Stimulated activated naive CD8-positive, alpha-beta T cell treated with anti-CD3 and anti-CD28 coated beads, Interleukin-15, amount 100 ng/mL, for 72 hours (primary cell): ENCODE measurements at regions not wholly inside any gene's neighbourhood (a gene's known extent, or its start where the extent isn't known, plus 50 kb on each side); places are given as distances from the start of the nearest gene placed in this dataset.

Experiments
- ATAC-seq: fragments of 150-1000 bp; cut with Tn5 transposase; 2 replicates; pipeline ENCODE4 v1.10.0; 2021; ENCODE audit warnings: mild to moderate bottlenecking, moderate library complexity
- DNase-seq, 2 donors: peaks; one replicate each; pipeline ENCODE4 v3.0.0; 2021 to 2022
- H3K27ac Mint-ChIP-seq, 2 donors: one replicate each; pipeline ENCODE4 v1.8.0; 2022; ENCODE audit warnings: mild to moderate bottlenecking in 2 of 2, mixed read lengths in 2 of 2, moderate library complexity in 2 of 2
- H3K27me3 Mint-ChIP-seq: one replicate; pipeline ENCODE4 v1.8.0; 2022; ENCODE audit warnings: mixed read lengths
- H3K4me1 Mint-ChIP-seq: one replicate; pipeline ENCODE4 v1.8.0; 2022; ENCODE audit warnings: mild to moderate bottlenecking, mixed read lengths
- H3K4me3 Mint-ChIP-seq, 2 donors: one replicate each; pipeline ENCODE4 v1.8.0; 2022; ENCODE audit warnings: mild to moderate bottlenecking in 2 of 2, mixed read lengths in 2 of 2, moderate library complexity in 1 of 2
- H3K9me3 Mint-ChIP-seq, 2 donors: one replicate each; pipeline ENCODE4 v1.8.0; 2022; ENCODE audit warnings: mixed read lengths in 2 of 2

DNA sequence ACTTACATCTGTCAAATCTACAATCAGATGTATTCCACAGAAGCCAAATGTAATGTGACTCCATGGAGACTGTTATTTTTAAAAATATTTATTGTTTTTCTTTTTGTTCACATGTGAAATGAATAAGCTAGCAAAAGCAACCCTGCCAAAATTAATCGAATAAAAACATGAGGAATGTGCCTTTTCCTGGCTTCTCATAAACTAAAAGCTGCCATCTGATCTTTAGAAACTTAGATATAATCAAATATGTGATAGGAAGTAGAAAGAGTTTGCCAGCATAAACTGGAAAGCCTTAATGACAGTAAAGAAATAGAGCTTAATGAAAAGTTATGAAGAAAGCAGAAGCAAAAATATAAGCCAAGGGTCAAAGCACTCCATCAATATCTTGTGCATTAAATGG lies 1724.7 kb upstream of the WWC1 start:
- Mint-ChIP-seq H3K4me3 (no peak overlapping the region), H3K27me3 (no peaks in the 10 kb centered on the region)
- no peak for ATAC-seq

DNA sequence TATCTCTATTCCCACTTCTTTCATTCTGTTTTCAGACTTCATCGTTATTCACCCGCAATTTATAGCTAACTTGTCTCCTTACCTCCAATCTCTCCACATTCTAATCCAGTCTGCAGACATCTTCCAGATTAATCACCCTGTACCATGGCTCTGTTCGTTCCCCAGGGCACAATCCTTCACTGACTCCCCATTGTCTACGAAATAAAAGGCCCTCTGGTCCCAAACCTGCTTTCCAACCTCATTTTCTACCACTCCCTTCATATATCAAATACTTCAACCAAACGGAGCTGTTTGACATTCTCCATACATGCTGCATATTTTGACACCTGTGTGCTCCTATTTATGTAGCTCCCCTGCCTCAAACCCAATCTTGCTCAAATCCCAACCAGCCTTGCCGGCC lies 1720.6 kb upstream of the WWC1 start:
- no peak overlapping the region for H3K27ac Mint-ChIP-seq
- DNase-seq (no peak), ATAC-seq (no peak)
- H3K9me3 Mint-ChIP-seq: peaks cover 15 to 17% of the 10 kb centered on the region in 2 donors
- H3K4me1 Mint-ChIP-seq: no peaks in the 10 kb centered on the region
- H3K4me3 Mint-ChIP-seq: no peak overlapping the region
- no peaks in the 10 kb centered on the region for H3K27me3 Mint-ChIP-seq

More for the DNA sequence above, 1724.7 kb upstream of the WWC1 start:
- H3K27ac Mint-ChIP-seq: no peak overlapping the region
- peaks cover 6 to 17% of the 10 kb centered on the region in 2 donors for H3K9me3 Mint-ChIP-seq
- no peak for DNase-seq
- no peaks in the 10 kb centered on the region for H3K4me1 Mint-ChIP-seq

DNA sequence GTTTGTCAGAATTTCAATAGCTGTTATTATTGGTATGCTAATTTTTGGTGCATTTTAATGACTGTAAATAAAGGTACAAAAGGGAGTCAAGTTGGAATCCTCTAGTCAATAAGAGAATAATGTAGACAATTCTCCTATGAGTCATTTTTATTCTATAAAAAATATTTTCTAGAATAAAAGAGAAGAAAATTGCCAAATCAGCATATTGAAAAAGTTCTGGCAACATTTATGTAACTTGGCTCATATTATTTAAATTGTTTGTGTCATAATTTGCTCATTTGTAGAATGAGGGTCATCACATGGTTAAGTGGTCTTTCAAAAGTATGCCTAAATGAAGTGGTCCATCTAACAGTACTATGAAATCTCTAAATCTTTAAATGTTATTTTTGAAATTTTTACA lies 1719.8 kb upstream of the WWC1 start:
- Mint-ChIP-seq H3K27ac (no peak overlapping the region), H3K27me3 (no peaks in the 10 kb centered on the region), H3K4me3 (no peak overlapping the region), H3K4me1 (no peaks in the 10 kb centered on the region), H3K9me3 (peaks cover 15 to 17% of the 10 kb centered on the region in 2 donors)
- ATAC-seq: no peak
- no peak for DNase-seq

DNA sequence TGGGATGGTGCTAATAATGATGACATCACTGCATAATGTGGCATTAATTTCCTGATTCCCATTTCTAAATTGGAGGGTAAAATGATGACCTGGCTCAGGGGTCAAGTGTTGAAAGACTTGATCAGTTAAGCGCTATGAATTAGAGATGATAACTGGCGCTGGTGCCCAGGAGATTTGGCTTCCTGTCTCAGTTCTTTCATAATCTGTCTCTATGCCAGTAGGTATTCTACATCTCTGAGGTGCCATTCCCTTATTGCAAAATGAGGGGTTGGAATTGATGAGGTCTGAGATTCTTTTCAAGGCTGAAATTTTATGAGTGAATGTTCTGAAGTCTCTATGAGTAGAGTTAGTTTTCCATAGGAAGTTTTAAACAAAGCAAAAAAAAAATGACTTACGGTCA lies 1715.1 kb upstream of the WWC1 start:
- ATAC-seq: no peak
- DNase-seq: no peak
- H3K4me3 Mint-ChIP-seq: no peak overlapping the region
- H3K4me1 Mint-ChIP-seq: no peaks in the 10 kb centered on the region
- H3K9me3 Mint-ChIP-seq: peaks cover 5 to 17% of the 10 kb centered on the region in 2 donors
- H3K27me3 Mint-ChIP-seq: no peaks in the 10 kb centered on the region
- no peak overlapping the region for H3K27ac Mint-ChIP-seq

DNA sequence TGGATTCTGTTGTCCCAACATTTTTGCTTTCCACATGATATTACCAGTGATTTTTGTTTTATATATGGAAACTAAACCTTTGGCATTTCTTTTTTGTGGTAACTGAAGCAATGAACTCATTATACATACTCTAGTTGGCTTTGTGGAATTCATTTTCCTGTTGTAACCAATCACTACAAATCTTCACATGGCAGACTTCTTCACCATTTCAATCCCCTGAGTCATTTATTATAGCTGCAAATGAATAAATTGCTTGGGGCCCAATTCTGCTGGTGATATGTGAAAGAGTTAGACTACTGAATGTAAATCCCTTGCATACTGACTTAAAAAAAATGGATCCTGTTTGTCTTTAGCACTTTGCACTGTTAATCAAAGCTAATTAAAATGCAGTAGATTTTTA lies 1709.6 kb upstream of the WWC1 start:
- peaks cover 6 to 22% of the 10 kb centered on the region in 2 donors for H3K9me3 Mint-ChIP-seq
- ATAC-seq: no peak
- no peaks in the 10 kb centered on the region for H3K4me1 Mint-ChIP-seq
- H3K4me3 Mint-ChIP-seq: no peak overlapping the region
- DNase-seq: no peak
- no peaks in the 10 kb centered on the region for H3K27me3 Mint-ChIP-seq
- H3K27ac Mint-ChIP-seq: no peak overlapping the region

DNA sequence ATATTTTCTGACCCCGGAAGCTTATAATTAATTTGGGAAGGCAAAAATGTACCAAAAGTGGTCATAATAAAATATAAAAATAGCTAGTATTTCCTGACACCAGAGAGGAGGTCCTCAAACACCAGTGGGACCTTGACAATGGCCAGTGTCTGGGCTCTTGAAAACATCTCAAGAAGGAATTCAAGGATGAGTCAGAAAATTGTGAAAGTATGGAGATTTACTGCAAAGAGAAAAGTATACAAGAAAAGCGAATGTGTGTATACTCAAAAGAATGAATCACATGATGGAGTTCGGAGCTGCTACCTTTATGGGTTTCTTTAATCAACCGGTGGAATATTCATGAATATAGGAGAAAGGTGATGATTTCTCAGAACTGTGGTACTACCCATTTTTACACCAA lies 1709.0 kb upstream of the WWC1 start:
- H3K4me3 Mint-ChIP-seq: no peak overlapping the region
- H3K4me1 Mint-ChIP-seq: no peaks in the 10 kb centered on the region
- ATAC-seq (no peak), DNase-seq (no peak)
- peaks cover 6 to 24% of the 10 kb centered on the region in 2 donors for H3K9me3 Mint-ChIP-seq
- no peak overlapping the region for H3K27ac Mint-ChIP-seq
- no peaks in the 10 kb centered on the region for H3K27me3 Mint-ChIP-seq

DNA sequence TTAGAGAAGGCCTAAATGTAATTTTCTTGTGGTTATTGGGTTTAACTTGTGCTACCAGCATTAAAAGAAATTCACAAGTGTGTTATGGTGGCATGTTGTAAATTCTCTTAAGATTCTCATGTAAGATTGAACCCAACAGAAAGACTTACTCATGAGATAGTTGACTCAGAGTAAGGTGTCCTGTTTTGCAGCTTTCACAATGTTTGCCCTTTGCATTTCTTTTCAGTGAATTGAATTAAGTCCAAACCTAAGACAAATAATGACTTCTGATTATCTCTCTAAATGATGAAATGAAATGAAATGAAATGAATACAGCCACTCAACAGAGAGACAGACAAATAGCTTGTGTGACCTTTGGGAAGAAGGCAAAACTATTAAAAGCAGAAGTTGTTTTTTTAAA lies 1696.9 kb upstream of the WWC1 start:
- H3K9me3 Mint-ChIP-seq: peaks cover 4 to 15% of the 10 kb centered on the region in 2 donors
- no peak for DNase-seq
- H3K27me3 Mint-ChIP-seq: no peaks in the 10 kb centered on the region

DNA sequence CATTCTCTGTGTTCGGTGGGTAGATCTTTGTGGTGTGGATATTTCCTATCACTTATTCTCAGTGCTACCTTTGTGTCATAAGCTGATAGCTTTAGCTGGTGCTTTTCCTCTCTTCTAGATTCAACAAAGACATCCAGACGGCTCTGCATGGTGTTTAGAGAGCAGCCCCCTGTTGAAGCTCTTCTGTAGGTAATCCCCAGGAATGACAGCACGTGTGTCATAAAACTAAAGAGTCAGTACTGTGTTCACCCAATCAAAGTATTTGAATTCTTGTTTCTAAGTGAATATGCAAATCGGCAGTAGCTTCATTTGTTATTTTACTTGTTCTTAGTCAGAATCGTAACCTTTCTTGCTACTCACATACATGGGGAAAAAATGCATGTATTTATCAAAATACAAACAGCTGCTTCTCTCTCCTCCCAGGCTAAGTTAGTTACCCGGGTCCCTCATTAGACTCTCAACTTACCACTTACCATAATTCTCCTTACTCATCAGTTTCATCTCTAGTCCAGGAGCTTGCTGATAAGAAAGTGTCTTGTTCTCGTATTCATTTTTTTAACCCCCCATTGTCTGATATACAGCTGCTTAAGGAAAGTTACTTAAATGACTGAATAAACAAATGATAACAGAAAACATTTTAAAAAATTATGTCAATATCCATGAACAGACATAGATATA lies 1696.0 kb upstream of the WWC1 start:
- H3K9me3 Mint-ChIP-seq: peaks cover 4 to 21% of the 10 kb centered on the region in 2 donors
- H3K27me3 Mint-ChIP-seq: no peaks in the 10 kb centered on the region
- no peak overlapping the region for H3K4me3 Mint-ChIP-seq
- H3K27ac Mint-ChIP-seq: no peak overlapping the region
- no peaks in the 10 kb centered on the region for H3K4me1 Mint-ChIP-seq
- ATAC-seq (no peak), DNase-seq (no peak)

More for the DNA sequence above, 1696.9 kb upstream of the WWC1 start:
- H3K4me1 Mint-ChIP-seq: no peaks in the 10 kb centered on the region
- no peak for ATAC-seq
- no peak overlapping the region for H3K4me3 Mint-ChIP-seq
- no peak overlapping the region for H3K27ac Mint-ChIP-seq

GRCh38 chr5:166596043-166596442 lies 1695.4 kb upstream of the WWC1 start:
- ATAC-seq (no peak), DNase-seq (no peak)
- H3K4me3 Mint-ChIP-seq: no peak overlapping the region
- no peak overlapping the region for H3K27ac Mint-ChIP-seq
- peaks cover 4 to 21% of the 10 kb centered on the region in 2 donors for H3K9me3 Mint-ChIP-seq
- no peaks in the 10 kb centered on the region for H3K27me3 Mint-ChIP-seq
- H3K4me1 Mint-ChIP-seq: no peaks in the 10 kb centered on the region

GRCh38 chr5:166602271-166602670 lies 1689.2 kb upstream of the WWC1 start:
- Mint-ChIP-seq H3K4me1 (no peaks in the 10 kb centered on the region), H3K9me3 (peaks cover 15 to 19% of the 10 kb centered on the region in 2 donors), H3K4me3 (no peak overlapping the region), H3K27me3 (no peaks in the 10 kb centered on the region), H3K27ac (no peak overlapping the region)
- no peak for ATAC-seq
- no peak for DNase-seq

DNA sequence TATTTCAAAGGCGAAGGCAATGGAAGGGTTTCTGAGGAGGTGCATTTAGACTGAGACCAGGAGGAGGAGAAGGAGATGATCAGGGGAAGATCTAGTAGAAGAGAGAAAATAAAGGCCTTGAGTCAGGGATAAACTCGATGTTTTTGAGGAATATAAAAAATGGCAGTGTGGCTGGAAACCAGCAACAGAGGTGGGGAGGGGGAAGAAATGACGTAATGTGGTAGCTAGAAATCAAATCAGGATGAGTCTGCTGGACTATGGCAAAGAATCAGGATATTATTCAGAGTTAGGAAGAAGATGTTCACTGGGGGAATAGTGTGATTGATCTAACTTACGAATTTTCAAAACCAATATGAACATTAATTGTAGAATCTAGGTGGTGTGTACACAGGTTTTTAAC lies 1673.9 kb upstream of the WWC1 start:
- DNase-seq (no peak), ATAC-seq (no peak)
- peaks cover 20 to 21% of the 10 kb centered on the region in 2 donors for H3K9me3 Mint-ChIP-seq
- no peaks in the 10 kb centered on the region for H3K4me1 Mint-ChIP-seq
- H3K4me3 Mint-ChIP-seq: no peak overlapping the region
- H3K27me3 Mint-ChIP-seq: no peaks in the 10 kb centered on the region
- H3K27ac Mint-ChIP-seq: no peak overlapping the region

- peak overlapping the region in 1 of 2 donors; percentile 67 for H3K27ac Mint-ChIP-seq
- no peak overlapping the region for H3K4me3 Mint-ChIP-seq
- peaks cover 20 to 21% of the 10 kb centered on the region in 2 donors for H3K9me3 Mint-ChIP-seq
- no peaks in the 10 kb centered on the region for H3K4me1 Mint-ChIP-seq
- H3K27me3 Mint-ChIP-seq: no peaks in the 10 kb centered on the region
- ATAC-seq: no peak
- no peak for DNase-seq
These were observed 1672.9 kb upstream of the WWC1 start for GRCh38 chr5:166618526-166618925.

GRCh38 chr5:166624573-166624972 lies 1666.9 kb upstream of the WWC1 start:
- no peaks in the 10 kb centered on the region for H3K27me3 Mint-ChIP-seq
- H3K4me1 Mint-ChIP-seq: no peaks in the 10 kb centered on the region
- H3K27ac Mint-ChIP-seq: no peak overlapping the region
- no peak for ATAC-seq
- H3K9me3 Mint-ChIP-seq: peaks cover 8 to 16% of the 10 kb centered on the region in 2 donors
- no peak overlapping the region for H3K4me3 Mint-ChIP-seq
- no peak for DNase-seq

GRCh38 chr5:166625210-166625865 lies 1666.1 kb upstream of the WWC1 start:
- Mint-ChIP-seq H3K4me3 (no peak overlapping the region), H3K4me1 (no peaks in the 10 kb centered on the region), H3K27ac (no peak overlapping the region), H3K27me3 (no peaks in the 10 kb centered on the region), H3K9me3 (peaks cover 8 to 12% of the 10 kb centered on the region in 2 donors)
- DNase-seq: no peak
- ATAC-seq: no peak

GRCh38 chr5:166637295-166637694 lies 1654.2 kb upstream of the WWC1 start:
- Mint-ChIP-seq H3K27ac (no peak overlapping the region), H3K9me3 (peaks cover 3 to 7% of the 10 kb centered on the region in 2 donors), H3K27me3 (no peaks in the 10 kb centered on the region), H3K4me3 (no peak overlapping the region), H3K4me1 (no peaks in the 10 kb centered on the region)
- ATAC-seq: no peak
- no peak for DNase-seq

GRCh38 chr5:166639151-166639550 lies 1652.3 kb upstream of the WWC1 start:
- DNase-seq (no peak), ATAC-seq (no peak)
- Mint-ChIP-seq H3K27ac (no peak overlapping the region), H3K27me3 (no peaks in the 10 kb centered on the region), H3K4me1 (no peaks in the 10 kb centered on the region), H3K9me3 (peaks cover 3 to 7% of the 10 kb centered on the region in 2 donors), H3K4me3 (no peak overlapping the region)
